Activated CD4-positive, alpha-beta T cell treated with anti-CD3 and anti-CD28 coated beads, Interleukin-10, Interleukin-2, amounts not matched to agents 100 ng/mL and 50 ng/mL, durations not matched to agents 16 hours and 8 hours (primary cell): ENCODE measurements at regions not wholly inside any gene's neighbourhood (a gene's known extent, or its start where the extent isn't known, plus 50 kb on each side); places are given as distances from the start of the nearest gene placed in this dataset.

Experiments used
- DNase-seq: peaks from one replicate; pipeline ENCODE4 v3.0.0-alpha.2; 2020

- DNase-seq: no peak
These were observed 200.9 kb upstream of the MID1 start for GRCh38 chrX:10821293-10821692.

GRCh38 chrX:10828036-10828435, 207.7 kb upstream of the MID1 start:
- DNase-seq: no peak

- no peak for DNase-seq
These were observed 208.3 kb upstream of the MID1 start for GRCh38 chrX:10828640-10829039.

- no peak for DNase-seq
These were observed 211.5 kb upstream of the MID1 start for GRCh38 chrX:10831716-10832502.

GRCh38 chrX:10833299-10834169, 213.1 kb upstream of the MID1 start:
- DNase-seq: no peak

GRCh38 chrX:10841579-10841978, 221.2 kb upstream of the MID1 start:
- no peak for DNase-seq

GRCh38 chrX:10842646-10843045, 222.3 kb upstream of the MID1 start:
- no peak for DNase-seq

- no peak for DNase-seq
These were observed 226.9 kb upstream of the MID1 start for GRCh38 chrX:10847333-10847732.

GRCh38 chrX:10851809-10852208, 231.4 kb upstream of the MID1 start:
- no peak for DNase-seq

GRCh38 chrX:10854594-10854993, 234.2 kb upstream of the MID1 start:
- DNase-seq: no peak

- DNase-seq: no peak
These were observed 235.5 kb upstream of the MID1 start for GRCh38 chrX:10855845-10856244.

- DNase-seq: no peak
These were observed 236.4 kb upstream of the MID1 start for GRCh38 chrX:10856797-10857196.

GRCh38 chrX:10859353-10859752, 239.0 kb upstream of the MID1 start:
- DNase-seq: no peak

- no peak for DNase-seq
These were observed 235.1 kb upstream of the HCCS start for GRCh38 chrX:10875995-10876394.

GRCh38 chrX:10882484-10882883, 228.6 kb upstream of the HCCS start:
- no peak for DNase-seq

GRCh38 chrX:10884246-10884645, 226.9 kb upstream of the HCCS start:
- no peak for DNase-seq

GRCh38 chrX:10892621-10893225, 218.4 kb upstream of the HCCS start:
- no peak for DNase-seq

- no peak for DNase-seq
These were observed 217.8 kb upstream of the HCCS start for GRCh38 chrX:10893366-10893765.

GRCh38 chrX:10893976-10894375, 217.2 kb upstream of the HCCS start:
- DNase-seq: no peak

- no peak for DNase-seq
These were observed 213.4 kb upstream of the HCCS start for GRCh38 chrX:10897768-10898167.

- no peak for DNase-seq
These were observed 210.4 kb upstream of the HCCS start for GRCh38 chrX:10900585-10901289.

GRCh38 chrX:10901290-10901633, 209.9 kb upstream of the HCCS start:
- no peak for DNase-seq

- no peak for DNase-seq
These were observed 209.1 kb upstream of the HCCS start for GRCh38 chrX:10902001-10902400.
